Osteoblast (primary cell): ENCODE measurements at regions not wholly inside any gene's neighbourhood (a gene's known extent, or its start where the extent isn't known, plus 50 kb on each side); places are given as distances from the start of the nearest gene placed in this dataset.

ENCODE experiments used
- DNase-seq: peaks from one replicate; pipeline ENCODE4 v3.0.0; 2011; ENCODE audit warnings: low spot score, mixed read lengths; ENCODE audit not compliant: insufficient read length; ENCODE audit errors: missing footprints
- H2AFZ ChIP-seq: 2 replicates; pipeline ENCODE4 v1.6.0; 2011; ENCODE audit warnings: mild to moderate bottlenecking, low read length
- H3K27ac ChIP-seq: 2 replicates; pipeline ENCODE4 v1.5.1; 2011; ENCODE audit warnings: mild to moderate bottlenecking, low read depth, low read length, moderate library complexity
- H3K27me3 ChIP-seq: 2 replicates; pipeline ENCODE4 v1.6.0; 2012; ENCODE audit warnings: mild to moderate bottlenecking, control low read depth, inconsistent platforms, low read length, moderate library complexity; ENCODE audit not compliant: insufficient read depth
- H3K36me3 ChIP-seq: 2 replicates; pipeline ENCODE4 v1.5.1; 2011; ENCODE audit warnings: mild to moderate bottlenecking, low read length, control low read depth, moderate library complexity; ENCODE audit not compliant: insufficient read depth
- H3K4me1 ChIP-seq: 2 replicates; pipeline ENCODE4 v1.5.1; 2011; ENCODE audit warnings: mild to moderate bottlenecking, low read length, control low read depth, moderate library complexity; ENCODE audit not compliant: insufficient read depth
- H3K4me2 ChIP-seq: 2 replicates; pipeline ENCODE4 v1.6.0; 2011; ENCODE audit warnings: mild to moderate bottlenecking, low read length; ENCODE audit not compliant: insufficient read depth
- H3K4me3 ChIP-seq: fragments of 200-600 bp; sonication (generic); 3 replicates; pipeline ENCODE4 v1.5.1; 2012; ENCODE audit warnings: mild to moderate bottlenecking, low read length, inconsistent platforms; ENCODE audit not compliant: insufficient read depth
- H3K79me2 ChIP-seq: 2 replicates; pipeline ENCODE4 v1.6.0; 2012; ENCODE audit warnings: mild to moderate bottlenecking, low read length, control low read depth, inconsistent platforms; ENCODE audit not compliant: insufficient read depth
- H3K9me3 ChIP-seq: 2 replicates; pipeline ENCODE4 v1.5.1; 2011; ENCODE audit warnings: low read depth, low read length, control low read depth
- H4K20me1 ChIP-seq: 2 replicates; pipeline ENCODE4 v1.6.0; 2012; ENCODE audit warnings: mild to moderate bottlenecking, low read length, control low read depth; ENCODE audit not compliant: insufficient read depth
- TF ChIP-seq, protein P1 (sequence below): IDR thresholded peaks from 2 replicates; pipeline ENCODE4 v1.5.1; 2011; ENCODE audit warnings: mild to moderate bottlenecking, low read depth, low read length, moderate library complexity; ENCODE audit errors: extremely low read depth

DNA sequence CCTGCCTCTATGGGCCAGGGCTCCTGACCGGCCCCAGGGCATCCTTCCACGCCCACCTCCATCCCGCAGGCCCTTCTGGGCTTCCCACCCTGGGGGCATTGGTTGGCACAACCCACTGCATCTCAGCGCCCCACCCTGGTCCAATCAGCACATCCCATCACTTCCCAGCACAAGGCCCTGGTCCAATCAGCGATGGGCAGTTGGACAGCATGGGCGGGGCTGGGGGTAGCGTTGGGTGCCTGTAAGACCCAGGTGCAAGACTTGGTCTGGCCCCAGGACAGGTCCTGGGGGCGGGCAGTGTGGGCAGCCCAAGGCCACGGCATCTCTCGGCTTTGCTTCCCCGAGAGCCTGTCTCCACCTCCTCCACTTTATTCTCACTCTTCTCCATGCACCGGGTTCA lies 298.5 kb downstream of the BMP7 start:
- no peaks in the 10 kb centered on the region for H3K79me2 ChIP-seq
- DNase-seq, result no peak
- no peaks in the 10 kb centered on the region for H3K27me3 ChIP-seq
- H3K4me2 ChIP-seq, result no peak overlapping the region
- H2AFZ ChIP-seq, result no peak overlapping the region
- no peaks in the 10 kb centered on the region for H3K9me3 ChIP-seq
- no peaks in the 10 kb centered on the region for H4K20me1 ChIP-seq
- TF ChIP-seq, protein P1, sequence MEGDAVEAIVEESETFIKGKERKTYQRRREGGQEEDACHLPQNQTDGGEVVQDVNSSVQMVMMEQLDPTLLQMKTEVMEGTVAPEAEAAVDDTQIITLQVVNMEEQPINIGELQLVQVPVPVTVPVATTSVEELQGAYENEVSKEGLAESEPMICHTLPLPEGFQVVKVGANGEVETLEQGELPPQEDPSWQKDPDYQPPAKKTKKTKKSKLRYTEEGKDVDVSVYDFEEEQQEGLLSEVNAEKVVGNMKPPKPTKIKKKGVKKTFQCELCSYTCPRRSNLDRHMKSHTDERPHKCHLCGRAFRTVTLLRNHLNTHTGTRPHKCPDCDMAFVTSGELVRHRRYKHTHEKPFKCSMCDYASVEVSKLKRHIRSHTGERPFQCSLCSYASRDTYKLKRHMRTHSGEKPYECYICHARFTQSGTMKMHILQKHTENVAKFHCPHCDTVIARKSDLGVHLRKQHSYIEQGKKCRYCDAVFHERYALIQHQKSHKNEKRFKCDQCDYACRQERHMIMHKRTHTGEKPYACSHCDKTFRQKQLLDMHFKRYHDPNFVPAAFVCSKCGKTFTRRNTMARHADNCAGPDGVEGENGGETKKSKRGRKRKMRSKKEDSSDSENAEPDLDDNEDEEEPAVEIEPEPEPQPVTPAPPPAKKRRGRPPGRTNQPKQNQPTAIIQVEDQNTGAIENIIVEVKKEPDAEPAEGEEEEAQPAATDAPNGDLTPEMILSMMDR, result no peak
- H3K36me3 ChIP-seq, result no peaks in the 10 kb centered on the region
- H3K4me3 ChIP-seq, result no peak overlapping the region
- no peak overlapping the region for H3K27ac ChIP-seq
- H3K4me1 ChIP-seq, result no peaks in the 10 kb centered on the region

DNA sequence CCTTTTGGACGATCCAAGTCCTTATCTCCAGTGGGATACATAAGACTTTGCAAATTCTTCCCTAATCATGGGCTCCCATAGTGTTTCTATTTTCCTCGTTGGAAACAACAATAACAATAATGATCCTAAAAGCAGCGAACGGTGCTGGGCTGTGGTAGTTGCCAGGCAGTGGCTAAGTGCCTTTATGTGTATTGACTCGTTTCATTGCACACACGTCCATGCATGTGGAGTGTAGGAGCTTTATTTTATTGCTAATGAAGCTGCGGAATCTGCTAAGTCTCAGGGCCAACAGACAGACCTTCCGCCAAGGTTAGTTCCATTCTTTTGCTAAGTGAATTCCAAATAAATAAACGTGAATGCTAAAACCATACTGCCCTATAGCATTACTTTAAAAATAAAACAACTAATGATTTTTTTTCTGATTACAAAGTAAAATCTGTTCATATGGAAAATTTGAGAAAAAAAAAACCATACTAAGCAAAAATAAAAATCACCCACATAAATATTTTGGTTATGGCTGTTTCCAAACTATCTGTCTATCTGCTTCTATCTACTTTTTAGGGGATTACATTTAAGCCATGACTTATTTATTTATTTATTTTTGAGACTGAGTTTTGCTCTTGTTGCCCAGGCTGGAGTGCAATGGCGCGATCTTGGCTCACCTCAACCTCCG lies 297.9 kb downstream of the BMP7 start:
- H4K20me1 ChIP-seq, result no peaks in the 10 kb centered on the region

DNA sequence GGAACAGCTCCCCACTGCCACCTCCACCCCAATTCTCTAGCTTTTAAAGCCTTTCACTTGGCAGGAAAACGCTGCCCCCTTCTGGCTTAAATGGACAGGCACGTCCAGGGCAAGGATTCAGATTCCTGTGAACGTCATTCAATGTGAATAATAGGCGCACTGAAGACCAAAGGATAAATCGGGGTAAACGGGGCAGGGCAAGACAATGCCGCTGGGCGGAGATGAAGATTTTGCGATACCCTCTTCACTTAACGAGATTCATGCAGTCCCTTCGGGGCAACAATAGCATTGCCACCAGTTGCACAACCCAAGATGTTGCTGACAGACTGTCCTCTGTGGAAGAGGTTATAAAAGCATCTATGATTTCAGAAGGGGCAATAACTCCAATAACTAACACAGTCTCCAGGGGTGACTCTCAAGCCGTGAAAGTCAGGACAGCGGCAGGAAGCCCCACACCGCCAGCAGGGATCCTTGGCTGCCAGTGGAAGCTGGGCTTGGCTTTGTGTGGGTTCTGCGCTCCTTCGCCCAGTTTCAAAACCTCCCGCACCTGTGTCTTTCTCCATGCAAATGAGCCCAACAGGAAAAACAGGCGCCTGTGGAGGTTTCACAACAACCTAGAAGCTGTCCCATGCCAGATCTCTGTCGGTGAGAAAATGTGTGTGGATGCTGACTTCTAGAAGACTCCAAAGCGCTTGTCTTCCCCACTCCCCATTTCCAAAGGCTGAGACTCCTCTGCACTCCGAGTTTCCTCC lies 291.8 kb downstream of the BMP7 start:
- TF ChIP-seq, protein P1, result peak; percentile 66
- no peaks in the 10 kb centered on the region for H3K4me1 ChIP-seq
- no peaks in the 10 kb centered on the region for H3K27me3 ChIP-seq
- H3K27ac ChIP-seq, result no peak overlapping the region
- no peaks in the 10 kb centered on the region for H3K79me2 ChIP-seq
- no peak overlapping the region for H3K4me2 ChIP-seq
- no peak for DNase-seq
- no peaks in the 10 kb centered on the region for H3K36me3 ChIP-seq
- no peak overlapping the region for H3K4me3 ChIP-seq
- H3K9me3 ChIP-seq, result no peaks in the 10 kb centered on the region
- H4K20me1 ChIP-seq, result no peaks in the 10 kb centered on the region
- no peak overlapping the region for H2AFZ ChIP-seq

More for the DNA sequence above, 297.9 kb downstream of the BMP7 start:
- Histone ChIP-seq H2AFZ (no peak overlapping the region), H3K27ac (no peak overlapping the region), H3K9me3 (no peaks in the 10 kb centered on the region), H3K4me3 (no peak overlapping the region), H3K27me3 (no peaks in the 10 kb centered on the region), H3K4me2 (no peak overlapping the region), H3K36me3 (no peaks in the 10 kb centered on the region), H3K4me1 (no peaks in the 10 kb centered on the region), H3K79me2 (no peaks in the 10 kb centered on the region)
- TF ChIP-seq, protein P1, result no peak
- DNase-seq, result no peak

DNA sequence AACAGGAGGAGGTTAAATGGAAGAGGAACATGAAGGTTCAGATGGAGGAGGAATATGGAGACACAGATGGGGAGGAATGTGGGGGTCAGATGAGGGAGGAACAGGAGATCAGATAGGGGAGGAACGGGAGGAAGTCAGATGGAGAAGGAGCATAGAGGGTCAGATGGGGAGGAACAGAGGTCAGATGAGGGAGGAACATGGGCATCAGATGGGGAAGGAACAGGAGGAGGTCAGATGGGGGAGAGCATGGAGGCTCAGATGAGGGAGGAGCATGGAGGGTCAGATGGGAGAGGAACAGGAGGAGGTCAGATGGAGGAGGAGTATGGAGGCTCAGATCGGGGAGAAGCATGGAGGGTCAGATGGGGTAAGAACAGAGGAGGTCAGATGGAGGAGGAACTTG lies 290.6 kb downstream of the BMP7 start:
- Histone ChIP-seq H3K4me3 (no peak overlapping the region), H3K36me3 (no peaks in the 10 kb centered on the region), H4K20me1 (no peaks in the 10 kb centered on the region), H3K27me3 (no peaks in the 10 kb centered on the region), H3K79me2 (no peaks in the 10 kb centered on the region), H3K4me2 (no peak overlapping the region), H3K4me1 (no peaks in the 10 kb centered on the region), H2AFZ (no peak overlapping the region), H3K27ac (no peak overlapping the region), H3K9me3 (no peaks in the 10 kb centered on the region)
- no peak for DNase-seq
- TF ChIP-seq, protein P1, result no peak
